ENCODE measurements at regions not wholly inside any gene's neighbourhood (a gene's known extent, or its start where the extent isn't known, plus 50 kb on each side); places are given as distances from the start of the nearest gene placed in this dataset.

DNA sequence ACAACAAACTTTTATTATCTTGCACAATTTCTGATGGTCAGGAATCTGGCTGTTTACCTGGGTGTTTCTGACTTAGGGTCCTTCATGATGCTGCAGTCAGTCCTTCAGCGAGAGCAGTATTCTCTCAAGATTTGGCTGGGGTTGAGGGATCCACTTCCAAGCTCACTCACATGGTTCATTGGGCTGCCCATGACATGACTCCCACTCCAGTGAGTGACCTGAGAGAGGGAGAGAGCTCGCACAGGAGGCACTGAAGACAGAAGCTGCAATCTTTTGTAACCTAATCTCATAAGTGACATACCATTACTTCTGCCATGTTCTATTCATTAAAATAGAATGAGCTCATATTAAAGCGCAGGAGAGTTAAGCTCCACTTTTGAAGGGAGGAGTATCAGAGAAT lies 212.6 kb downstream of the SPATA31D1 start:
- TF ChIP-seq, protein P1, sequence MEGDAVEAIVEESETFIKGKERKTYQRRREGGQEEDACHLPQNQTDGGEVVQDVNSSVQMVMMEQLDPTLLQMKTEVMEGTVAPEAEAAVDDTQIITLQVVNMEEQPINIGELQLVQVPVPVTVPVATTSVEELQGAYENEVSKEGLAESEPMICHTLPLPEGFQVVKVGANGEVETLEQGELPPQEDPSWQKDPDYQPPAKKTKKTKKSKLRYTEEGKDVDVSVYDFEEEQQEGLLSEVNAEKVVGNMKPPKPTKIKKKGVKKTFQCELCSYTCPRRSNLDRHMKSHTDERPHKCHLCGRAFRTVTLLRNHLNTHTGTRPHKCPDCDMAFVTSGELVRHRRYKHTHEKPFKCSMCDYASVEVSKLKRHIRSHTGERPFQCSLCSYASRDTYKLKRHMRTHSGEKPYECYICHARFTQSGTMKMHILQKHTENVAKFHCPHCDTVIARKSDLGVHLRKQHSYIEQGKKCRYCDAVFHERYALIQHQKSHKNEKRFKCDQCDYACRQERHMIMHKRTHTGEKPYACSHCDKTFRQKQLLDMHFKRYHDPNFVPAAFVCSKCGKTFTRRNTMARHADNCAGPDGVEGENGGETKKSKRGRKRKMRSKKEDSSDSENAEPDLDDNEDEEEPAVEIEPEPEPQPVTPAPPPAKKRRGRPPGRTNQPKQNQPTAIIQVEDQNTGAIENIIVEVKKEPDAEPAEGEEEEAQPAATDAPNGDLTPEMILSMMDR (IDR thresholded peaks at IDR 0.05): no peak
- TF ChIP-seq POLR2A (IDR thresholded peaks at IDR 0.05): no peak

All from lower leg skin (tissue), 3 donors.